Left kidney (tissue), 1 donor: ENCODE measurements at regions not wholly inside any gene's neighbourhood (a gene's known extent, or its start where the extent isn't known, plus 50 kb on each side); places are given as distances from the start of the nearest gene placed in this dataset.

ENCODE experiments used
- DNase-seq: peaks from one replicate; pipeline ENCODE4 v3.0.0-alpha.2; 2013

- no peak for DNase-seq
Observed at GRCh38 chr15:70201425-70201775, 103.7 kb upstream of the TLE3 start.

GRCh38 chr15:70200511-70201424 lies 103.1 kb upstream of the TLE3 start:
- no peak for DNase-seq

- no peak for DNase-seq
Observed at GRCh38 chr15:70199540-70200410, 102.1 kb upstream of the TLE3 start.

DNA sequence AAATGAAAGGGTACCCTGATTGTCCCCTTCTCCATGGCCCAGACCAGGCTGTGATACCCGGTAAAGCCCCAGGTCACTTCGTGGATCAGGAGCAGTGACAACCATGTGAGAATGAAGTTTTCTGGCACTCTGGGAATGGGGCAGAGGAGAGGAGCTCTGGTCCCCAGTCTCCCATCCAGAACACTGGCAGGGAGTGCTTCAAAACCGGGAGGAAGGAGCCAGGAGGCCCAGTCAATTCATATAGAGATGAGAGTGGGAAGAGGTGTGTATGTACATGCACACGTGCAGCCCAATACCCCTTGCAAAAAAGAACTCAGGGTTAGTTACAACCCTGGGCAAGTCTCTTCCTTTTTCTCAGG lies 101.4 kb upstream of the TLE3 start:
- DNase-seq, result no peak

DNA sequence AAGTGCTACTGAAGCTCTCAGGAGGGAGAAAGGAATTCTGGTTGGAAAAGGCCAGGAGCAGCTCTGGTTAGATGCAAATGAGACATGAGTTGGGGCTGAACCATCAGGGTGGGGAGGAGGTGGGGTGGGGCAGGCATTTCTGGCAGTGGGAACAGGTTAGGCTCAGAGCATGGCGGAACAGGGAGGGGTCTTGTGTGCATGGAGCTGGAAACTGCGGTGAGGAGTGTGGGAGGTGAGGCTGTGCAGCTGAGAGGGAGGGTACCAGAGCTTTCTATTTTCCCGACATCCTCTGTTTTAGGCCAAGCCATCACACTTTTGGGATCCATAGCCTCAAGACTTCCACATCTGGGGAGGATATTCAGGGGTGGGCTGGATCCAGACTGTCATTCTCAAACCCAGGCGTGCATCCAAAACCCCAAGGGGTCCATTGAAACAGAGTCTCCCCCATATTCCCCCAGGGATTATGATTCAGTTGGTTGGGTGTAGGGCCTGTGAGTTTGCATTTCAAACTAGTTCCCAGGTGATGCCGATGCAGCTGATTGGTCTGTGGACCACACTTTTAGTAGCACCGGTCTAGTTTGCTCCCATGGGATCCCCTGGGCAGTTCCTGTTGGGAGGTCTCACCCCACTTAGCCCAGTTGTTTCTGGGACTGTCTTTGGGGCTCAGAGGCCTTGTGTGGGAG lies 100.9 kb upstream of the TLE3 start:
- no peak for DNase-seq

- DNase-seq, result no peak
Observed at GRCh38 chr15:70197945-70198361, 100.2 kb upstream of the TLE3 start.

DNA sequence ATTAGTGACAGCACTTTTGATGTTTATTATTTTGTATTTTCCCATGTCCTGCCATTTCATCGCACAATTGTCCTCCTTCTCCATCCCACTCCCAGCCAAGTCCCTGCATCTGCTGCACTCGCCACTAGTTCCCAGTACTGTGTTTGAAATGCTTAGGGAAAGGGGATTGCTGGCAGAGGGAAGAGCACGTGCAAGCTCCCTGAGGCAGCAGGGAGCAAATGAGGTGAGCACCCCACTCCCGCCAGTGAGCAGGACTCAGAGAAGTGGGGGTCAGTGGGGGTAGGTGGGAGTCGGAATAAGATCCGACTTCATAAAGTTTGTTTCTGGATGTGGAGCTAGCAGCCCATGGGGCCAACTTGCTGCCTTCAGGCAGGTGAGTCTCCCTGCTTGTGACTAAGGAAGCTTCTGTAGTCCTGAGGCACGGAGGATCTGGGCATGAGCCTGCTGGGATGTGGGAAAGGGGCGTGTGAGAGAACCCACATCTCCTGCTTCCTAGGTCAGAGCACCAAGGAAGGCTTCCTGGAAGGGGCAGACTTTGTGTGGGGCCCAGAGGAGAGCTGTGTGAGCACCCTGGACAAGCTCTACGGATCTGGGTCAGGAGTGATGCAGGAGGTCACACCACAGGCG lies 99.7 kb upstream of the TLE3 start:
- DNase-seq, result no peak

GRCh38 chr15:70196372-70197316 lies 98.9 kb upstream of the TLE3 start:
- DNase-seq, result peak; percentile 86

- DNase-seq, result no peak
Observed at GRCh38 chr15:70195587-70196305, 98.0 kb upstream of the TLE3 start.

DNA sequence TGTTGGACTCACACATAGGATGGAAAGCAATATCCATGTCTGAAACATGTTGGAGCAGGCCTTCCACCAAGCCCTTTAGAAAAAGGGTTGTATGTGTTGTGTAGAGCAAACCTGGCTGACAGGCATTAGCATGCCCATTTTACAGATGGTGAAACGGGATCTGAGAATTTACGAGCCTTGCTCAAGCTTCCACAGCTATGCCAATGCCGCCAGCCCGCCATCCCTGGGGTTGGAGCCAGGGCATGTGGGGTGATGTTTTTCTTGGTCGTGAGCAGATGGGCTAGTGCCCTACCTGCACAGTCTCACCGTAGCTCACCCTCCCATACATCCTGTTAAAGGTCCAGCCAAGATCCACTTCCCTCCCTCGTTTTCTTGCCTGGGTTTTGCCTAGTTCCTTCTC lies 97.5 kb upstream of the TLE3 start:
- no peak for DNase-seq

GRCh38 chr15:70194266-70194665 lies 96.5 kb upstream of the TLE3 start:
- DNase-seq, result no peak

DNA sequence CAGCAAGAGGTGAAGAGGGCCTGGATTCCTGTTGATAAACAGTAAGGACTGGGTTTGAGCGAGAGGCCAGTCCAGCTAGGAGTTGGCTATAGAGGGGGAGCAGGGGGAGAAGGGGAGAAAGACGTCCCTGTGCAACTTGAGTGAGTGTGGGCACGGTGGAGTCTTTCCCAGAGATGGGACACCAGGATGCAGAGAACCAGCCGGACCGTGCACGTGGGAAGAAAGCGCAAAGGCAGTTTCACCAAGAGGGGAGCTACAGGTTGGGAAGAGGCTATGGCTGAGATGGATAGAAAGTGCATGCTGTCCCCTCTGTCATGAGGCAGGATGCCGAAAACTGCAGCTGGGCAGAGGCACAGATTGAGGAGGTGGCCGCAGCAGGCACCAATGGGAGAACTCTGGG lies 96.0 kb upstream of the TLE3 start:
- no peak for DNase-seq

- no peak for DNase-seq
Observed at GRCh38 chr15:70192490-70192889, 94.8 kb upstream of the TLE3 start.

GRCh38 chr15:70192041-70192440 lies 94.3 kb upstream of the TLE3 start:
- DNase-seq, result no peak

DNA sequence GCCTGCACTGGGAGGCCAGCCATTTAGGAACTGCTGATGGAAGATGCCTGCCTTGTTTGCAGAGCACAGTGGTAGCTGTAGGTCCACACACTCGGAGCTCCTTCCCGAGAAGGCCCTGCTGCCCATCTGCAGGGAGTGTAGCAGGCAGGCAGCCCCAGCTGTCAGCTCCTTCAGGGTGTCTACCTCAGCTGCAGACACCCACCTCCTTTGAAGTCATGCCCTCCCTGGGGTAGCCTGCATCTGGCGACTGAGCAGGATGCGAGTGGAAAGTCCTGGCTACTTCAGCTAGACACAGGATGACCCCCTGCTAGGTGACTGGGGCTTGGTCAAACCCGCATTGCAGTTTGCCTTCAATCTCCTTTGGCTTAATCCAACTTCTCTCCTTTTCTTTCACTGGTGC lies 93.2 kb upstream of the TLE3 start:
- no peak for DNase-seq

GRCh38 chr15:70189826-70190695 lies 92.3 kb upstream of the TLE3 start:
- DNase-seq, result no peak

- no peak for DNase-seq
Observed at GRCh38 chr15:70188286-70188685, 90.6 kb upstream of the TLE3 start.

GRCh38 chr15:70187331-70187730 lies 89.6 kb upstream of the TLE3 start:
- no peak for DNase-seq

- no peak for DNase-seq
Observed at GRCh38 chr15:70186152-70186551, 88.4 kb upstream of the TLE3 start.
